Renal cortical epithelial cell (primary cell): ENCODE measurements at regions not wholly inside any gene's neighbourhood (a gene's known extent, or its start where the extent isn't known, plus 50 kb on each side); places are given as distances from the start of the nearest gene placed in this dataset.
"Not testable (repeated sequence)": the region's sequence is repeated elsewhere in the genome, so short reads cannot be mapped to it uniquely, and the experiment has no call there.

Experiments
- DNase-seq: peaks from one replicate; pipeline ENCODE4 v3.0.0-alpha.2; 2011; ENCODE audit warnings: low read depth

GRCh38 chrX:111041018-111041462 is 55.0 kb upstream of the PAK3 start:
- peak; percentile 92 for DNase-seq

- DNase-seq: peak; percentile 74
These were observed 55.5 kb upstream of the PAK3 start for GRCh38 chrX:111040377-111041017.

- peak; percentile 44 for DNase-seq
These were observed 56.4 kb upstream of the PAK3 start for GRCh38 chrX:111039606-111040005.

GRCh38 chrX:111035991-111036390 is 60.0 kb upstream of the PAK3 start:
- no peak for DNase-seq

GRCh38 chrX:111035256-111035655 is 60.7 kb upstream of the PAK3 start:
- peak; percentile 12 for DNase-seq

- not testable (repeated sequence) for DNase-seq
These were observed 73.0 kb upstream of the PAK3 start for GRCh38 chrX:111022998-111023397.

GRCh38 chrX:111020283-111020682 is 75.7 kb upstream of the PAK3 start:
- no peak for DNase-seq

GRCh38 chrX:111013778-111014455 is 82.1 kb upstream of the PAK3 start:
- no peak for DNase-seq

GRCh38 chrX:111010111-111010510 is 85.9 kb upstream of the PAK3 start:
- DNase-seq: no peak

GRCh38 chrX:111009256-111009655 is 86.7 kb upstream of the PAK3 start:
- DNase-seq: no peak

GRCh38 chrX:111008126-111008525 is 87.9 kb upstream of the PAK3 start:
- no peak for DNase-seq

- DNase-seq: no peak
These were observed 88.8 kb upstream of the PAK3 start for GRCh38 chrX:111007238-111007637.

- no peak for DNase-seq
These were observed 89.9 kb upstream of the PAK3 start for GRCh38 chrX:111006116-111006515.

- no peak for DNase-seq
These were observed 90.8 kb upstream of the PAK3 start for GRCh38 chrX:111005166-111005565.

GRCh38 chrX:111003118-111003517 is 92.9 kb upstream of the PAK3 start:
- DNase-seq: no peak

- DNase-seq: peak; percentile 19
These were observed 103.4 kb upstream of the PAK3 start for GRCh38 chrX:110992611-110993010.

GRCh38 chrX:110989869-110990268 is 106.1 kb upstream of the PAK3 start:
- DNase-seq: no peak

GRCh38 chrX:110989447-110989846 is 106.5 kb upstream of the PAK3 start:
- no peak for DNase-seq

GRCh38 chrX:110987292-110987691 is 108.7 kb upstream of the PAK3 start:
- DNase-seq: no peak

- no peak for DNase-seq
These were observed 110.5 kb upstream of the PAK3 start for GRCh38 chrX:110985470-110985869.

GRCh38 chrX:110983024-110983423 is 113.0 kb upstream of the PAK3 start:
- DNase-seq: no peak

GRCh38 chrX:110966839-110967238 is 129.2 kb upstream of the PAK3 start:
- DNase-seq: peak; percentile 42

GRCh38 chrX:110966091-110966454 is 129.9 kb upstream of the PAK3 start:
- DNase-seq: no peak
